SU-DHL-6 (cell line): ENCODE measurements at regions not wholly inside any gene's neighbourhood (a gene's known extent, or its start where the extent isn't known, plus 50 kb on each side); places are given as distances from the start of the nearest gene placed in this dataset.

Source experiments
- H2AFZ ChIP-seq: fragments of 200-600 bp; sonication (generic); 2 replicates; pipeline ENCODE4 v1.6.1; 2014; ENCODE audit warnings: low read depth, mild to moderate bottlenecking, moderate library complexity, mixed read lengths, antibody characterized with exemption, low read length; ENCODE audit not compliant: severe bottlenecking
- H3F3A ChIP-seq: fragments of 200-600 bp; shearing (Covaris generic); 2 replicates; pipeline ENCODE4 v1.6.0; 2016; ENCODE audit warnings: antibody characterized with exemption, mild to moderate bottlenecking; ENCODE audit not compliant: insufficient read depth
- H3K27ac ChIP-seq: fragments of 200-600 bp; sonication (generic); 2 replicates; pipeline ENCODE4 v1.5.1; 2016; ENCODE audit warnings: low read depth, mild to moderate bottlenecking, low read length, moderate library complexity, mixed read lengths
- H3K27me3 ChIP-seq: fragments of 200-600 bp; sonication (generic), shearing (Covaris generic); 2 replicates; pipeline ENCODE4 v1.6.0; 2014; ENCODE audit warnings: mild to moderate bottlenecking, low read length
- H3K36me3 ChIP-seq: fragments of 200-600 bp; sonication (generic); 2 replicates; pipeline ENCODE4 v1.6.1; 2014; ENCODE audit warnings: mild to moderate bottlenecking, low read length, mixed read lengths
- H3K4me2 ChIP-seq: fragments of 300-600, 200-600 bp; shearing (Covaris generic), sonication (generic); 2 replicates; pipeline ENCODE4 v1.6.0; 2014; ENCODE audit warnings: low read length, low read depth, mild to moderate bottlenecking; ENCODE audit not compliant: poor library complexity, severe bottlenecking
- H3K4me3 ChIP-seq: fragments of 200-600 bp; sonication (generic); 2 replicates; pipeline ENCODE4 v1.5.1; 2014; ENCODE audit warnings: antibody characterized with exemption, low read length, mild to moderate bottlenecking, mixed read lengths; ENCODE audit not compliant: insufficient read depth, poor library complexity, severe bottlenecking
- H3K79me2 ChIP-seq: fragments of 200-600 bp; sonication (generic); 2 replicates; pipeline ENCODE4 v1.6.1; 2014; ENCODE audit warnings: mild to moderate bottlenecking, low read length, moderate library complexity; ENCODE audit not compliant: insufficient read depth
- H3K9ac ChIP-seq: fragments of 200-600 bp; sonication (generic); 2 replicates; pipeline ENCODE4 v1.7.0; 2014; ENCODE audit warnings: mild to moderate bottlenecking, low read length
- H3K9me2 ChIP-seq: fragments of 200-600 bp; sonication (generic); replicated peaks from 2 replicates; pipeline ENCODE4 v1.6.1; 2014; ENCODE audit warnings: low read length; ENCODE audit not compliant: insufficient read depth
- H3K9me3 ChIP-seq: fragments of 200-600 bp; sonication (generic); 2 replicates; pipeline ENCODE4 v1.6.1; 2014; ENCODE audit warnings: low read length, mixed read lengths; ENCODE audit not compliant: insufficient read depth
- H4K20me1 ChIP-seq: fragments of 200-600 bp; sonication (generic); 2 replicates; pipeline ENCODE4 v1.6.1; 2014; ENCODE audit warnings: low read depth, mild to moderate bottlenecking, antibody characterized with exemption, low read length, moderate library complexity, mixed read lengths
- EZH2phosphoT487 ChIP-seq: fragments of 200-600 bp; sonication (generic), shearing (Covaris generic); conservative IDR thresholded peaks from 2 replicates; pipeline ENCODE4 v1.6.1; 2018; ENCODE audit warnings: mild to moderate bottlenecking, antibody characterized with exemption, low read length, moderate library complexity, mixed read lengths
- TF ChIP-seq, protein P1 (sequence below): fragments of 200-600 bp; sonication (generic); IDR thresholded peaks from one replicate; pipeline ENCODE4 v1.5.1; 2017; ENCODE audit warnings: antibody characterized with exemption, mild to moderate bottlenecking, low read length, moderate library complexity; ENCODE audit not compliant: insufficient read depth, poor library complexity, severe bottlenecking

DNA sequence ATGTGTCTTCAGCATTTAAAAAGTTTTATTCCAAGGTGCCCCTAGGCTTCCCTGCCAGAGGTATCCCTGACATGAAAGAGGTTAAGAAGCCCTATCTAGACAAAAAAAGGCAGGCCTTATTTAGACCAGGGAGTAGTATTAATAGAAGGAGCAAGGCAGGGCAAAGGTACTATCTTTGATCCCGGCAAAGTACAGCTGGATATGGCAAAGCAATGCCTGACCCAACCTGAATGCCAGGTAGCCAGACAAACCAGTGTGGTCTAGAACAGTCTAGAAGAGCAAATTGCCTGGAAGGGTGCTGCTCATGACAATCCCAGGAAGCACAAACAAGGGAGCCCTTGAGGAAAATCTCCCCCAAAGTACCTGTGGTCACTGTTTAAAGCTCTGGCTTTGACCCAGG lies 62.6 kb upstream of the SYT13 start:
- H3K9me2 ChIP-seq: no peaks in the 10 kb centered on the region
- no peak overlapping the region for H3K4me2 ChIP-seq
- H3K27ac ChIP-seq: no peak overlapping the region
- no peaks in the 10 kb centered on the region for H4K20me1 ChIP-seq
- no peaks in the 10 kb centered on the region for H3K9me3 ChIP-seq
- no peaks in the 10 kb centered on the region for H3K36me3 ChIP-seq
- TF ChIP-seq EZH2phosphoT487: no peak
- TF ChIP-seq, protein P1, sequence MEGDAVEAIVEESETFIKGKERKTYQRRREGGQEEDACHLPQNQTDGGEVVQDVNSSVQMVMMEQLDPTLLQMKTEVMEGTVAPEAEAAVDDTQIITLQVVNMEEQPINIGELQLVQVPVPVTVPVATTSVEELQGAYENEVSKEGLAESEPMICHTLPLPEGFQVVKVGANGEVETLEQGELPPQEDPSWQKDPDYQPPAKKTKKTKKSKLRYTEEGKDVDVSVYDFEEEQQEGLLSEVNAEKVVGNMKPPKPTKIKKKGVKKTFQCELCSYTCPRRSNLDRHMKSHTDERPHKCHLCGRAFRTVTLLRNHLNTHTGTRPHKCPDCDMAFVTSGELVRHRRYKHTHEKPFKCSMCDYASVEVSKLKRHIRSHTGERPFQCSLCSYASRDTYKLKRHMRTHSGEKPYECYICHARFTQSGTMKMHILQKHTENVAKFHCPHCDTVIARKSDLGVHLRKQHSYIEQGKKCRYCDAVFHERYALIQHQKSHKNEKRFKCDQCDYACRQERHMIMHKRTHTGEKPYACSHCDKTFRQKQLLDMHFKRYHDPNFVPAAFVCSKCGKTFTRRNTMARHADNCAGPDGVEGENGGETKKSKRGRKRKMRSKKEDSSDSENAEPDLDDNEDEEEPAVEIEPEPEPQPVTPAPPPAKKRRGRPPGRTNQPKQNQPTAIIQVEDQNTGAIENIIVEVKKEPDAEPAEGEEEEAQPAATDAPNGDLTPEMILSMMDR: no peak
- no peak overlapping the region for H3K4me3 ChIP-seq
- H3K9ac ChIP-seq: no peak overlapping the region
- H3K27me3 ChIP-seq: no peaks in the 10 kb centered on the region
- H3F3A ChIP-seq: no peaks in the 10 kb centered on the region
- H2AFZ ChIP-seq: no peak overlapping the region
- H3K79me2 ChIP-seq: no peaks in the 10 kb centered on the region

DNA sequence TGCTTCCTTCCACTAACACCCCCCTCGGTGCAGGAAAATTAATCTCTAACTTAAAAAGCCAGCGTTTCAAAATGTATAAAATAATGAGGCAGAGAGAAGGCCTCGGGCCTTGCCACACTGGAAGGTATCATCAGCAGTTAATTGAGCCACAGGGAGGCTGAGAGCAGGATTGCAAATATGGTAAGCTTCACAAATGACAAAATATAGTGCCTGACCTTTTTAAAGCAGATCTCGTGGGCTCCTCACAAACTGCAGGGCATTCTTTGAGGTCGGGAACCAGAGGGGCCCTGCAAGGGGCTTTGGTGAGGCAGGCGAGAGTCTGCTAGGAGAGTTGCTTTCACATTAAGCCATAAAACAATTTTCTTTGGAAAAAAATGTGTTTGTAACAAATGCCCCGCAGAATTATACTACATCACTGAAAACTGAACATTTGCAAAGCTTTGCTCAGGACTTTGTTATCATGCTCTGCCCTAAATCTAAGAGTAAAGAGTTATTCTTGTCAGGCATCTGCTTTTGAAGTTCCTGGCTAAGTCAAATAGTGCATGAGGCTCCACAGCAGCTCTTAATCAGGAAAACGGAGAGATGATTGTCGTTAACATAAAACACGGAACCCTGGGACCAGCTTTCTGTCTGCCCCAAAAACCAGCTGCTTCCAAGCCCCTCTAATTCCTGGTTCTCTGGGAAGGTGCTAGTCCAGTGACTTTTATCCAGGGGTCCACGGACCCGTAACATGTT lies 61.4 kb upstream of the SYT13 start:
- Histone ChIP-seq H3K9me2 (no peaks in the 10 kb centered on the region), H3K27ac (no peak overlapping the region), H3F3A (no peaks in the 10 kb centered on the region), H3K36me3 (no peaks in the 10 kb centered on the region), H4K20me1 (no peaks in the 10 kb centered on the region), H3K9ac (no peak overlapping the region), H3K4me2 (no peak overlapping the region), H3K9me3 (no peaks in the 10 kb centered on the region), H3K79me2 (no peaks in the 10 kb centered on the region), H2AFZ (no peak overlapping the region), H3K27me3 (no peaks in the 10 kb centered on the region), H3K4me3 (no peak overlapping the region)
- TF ChIP-seq EZH2phosphoT487: no peak
- TF ChIP-seq, protein P1: no peak

DNA sequence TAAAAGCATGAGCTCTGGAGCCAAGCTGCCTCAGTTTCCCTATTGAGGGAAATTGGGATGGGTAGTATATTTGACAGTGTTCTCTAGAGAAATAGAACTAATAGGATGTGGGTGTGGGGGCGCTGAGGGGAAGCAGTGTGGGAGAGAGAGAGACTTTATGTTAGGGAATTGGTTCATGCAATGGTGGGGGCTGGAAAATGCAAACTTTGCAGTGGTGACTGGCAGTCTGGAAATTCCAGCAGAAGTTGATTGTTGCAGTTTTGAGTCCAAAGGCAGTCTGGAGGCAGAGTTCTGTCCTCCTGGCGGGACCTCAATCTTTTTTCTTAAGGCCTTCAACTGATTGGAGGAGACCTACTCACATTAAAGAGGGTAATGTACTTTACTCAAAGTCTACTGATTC lies 59.4 kb upstream of the SYT13 start:
- H3K4me3 ChIP-seq: no peak overlapping the region
- H4K20me1 ChIP-seq: no peaks in the 10 kb centered on the region
- no peak overlapping the region for H2AFZ ChIP-seq
- no peaks in the 10 kb centered on the region for H3K9me2 ChIP-seq
- no peak overlapping the region for H3K4me2 ChIP-seq
- H3K79me2 ChIP-seq: no peaks in the 10 kb centered on the region
- TF ChIP-seq EZH2phosphoT487: no peak
- TF ChIP-seq, protein P1: no peak
- H3K27ac ChIP-seq: no peak overlapping the region
- H3K36me3 ChIP-seq: no peaks in the 10 kb centered on the region
- no peaks in the 10 kb centered on the region for H3F3A ChIP-seq
- no peaks in the 10 kb centered on the region for H3K9me3 ChIP-seq
- no peaks in the 10 kb centered on the region for H3K27me3 ChIP-seq
- H3K9ac ChIP-seq: no peak overlapping the region
